ENCODE measurements at regions not wholly inside any gene's neighbourhood (a gene's known extent, or its start where the extent isn't known, plus 50 kb on each side); places are given as distances from the start of the nearest gene placed in this dataset.

GRCh38 chr7:57216340-57216739 lies 84.1 kb upstream of the ZNF479 start:
- TF ChIP-seq CTCF (IDR thresholded peaks at IDR 0.05) (no peak), ZFX (IDR thresholded peaks at IDR 0.05; ENCODE audit: borderline replicate concordance) (no peak)
